Pancreas (tissue), 10 donors: ENCODE measurements at regions not wholly inside any gene's neighbourhood (a gene's known extent, or its start where the extent isn't known, plus 50 kb on each side); places are given as distances from the start of the nearest gene placed in this dataset.

ENCODE experiments used
- ATAC-seq, 4 donors: fragments of 200-7000 bp; cut with Tn5 transposase; one replicate each; pipeline versions ENCODE4 v1.8.0 to v1.9.1; 2020; ENCODE audit warnings: mild to moderate bottlenecking in 4 of 4, moderate library complexity in 4 of 4
- DNase-seq, 6 donors: peaks; one replicate each; pipeline ENCODE4 v3.0.0-alpha.2; 2020
- FAIRE-seq: peaks from 2 replicates; lab custom pipeline; 2012; peaks lifted over from hg19 to GRCh38; lab: Jason Lieb, UNC
- H3K27ac ChIP-seq, 4 donors: fragments of 200-600 bp; sonication (generic); 1 replicate in 3 of 4; 2 replicates in 1 of 4; pipeline versions ENCODE4 v1.5.0 to v1.8.0; 2020
- H3K27me3 ChIP-seq, 4 donors: fragments of 200-600 bp; one replicate each; pipeline ENCODE4 v1.8.0; 2021
- H3K36me3 ChIP-seq, 3 donors: fragments of 200-600 bp; sonication (generic) in 1 of 3; one replicate each; pipeline versions ENCODE4 v1.5.0 to v1.8.0; 2020 to 2021
- H3K4me1 ChIP-seq, 3 donors: fragments of 200-600 bp; one replicate each; pipeline ENCODE4 v1.8.0; 2021
- H3K4me3 ChIP-seq, 4 donors: fragments of 200-600 bp; sonication (generic) in 2 of 4; one replicate each; pipeline versions ENCODE4 v1.5.0 to v1.8.0; 2020 to 2021
- H3K9me3 ChIP-seq, 4 donors: fragments of 200-600 bp; one replicate each; pipeline ENCODE4 v1.8.0; 2021
- CTCF ChIP-seq, 4 donors: fragments of 200-600 bp; sonication (generic) in 3 of 4; IDR thresholded peaks; one replicate each; pipeline versions ENCODE4 v1.5.0 to v1.8.0; 2021; ENCODE audit warnings: antibody characterized with exemption in 4 of 4
- WGBS, 2 donors: extraction: QIAGEN DNeasy Blood & Tissue Kit; methylation state at CpG; one replicate each; pipeline ENCODE4 v1.1.7; 2013; 5-methylcytosine and 5-hydroxymethylcytosine counted together
- intact Hi-C, 3 donors: fragments of 100-400 bp; cut with DNase I; formaldehyde crosslinking; loops; one replicate each; pipeline versions ENCODE4 v1.11.1 to v1.14.2; 2022
- donor health status: healthy with polysubstance abuse.
- donor health status: DM: no; HTN: no; CAD: no; lungs with moderate emphysema.
- donor health status: DM: no; HTN: no; CAD: no.
- donor health status: control.
- donor health status: control.
- donor health status: Bipolar disorder and iron deficiency.
- donor health status: DM: yes; HTN: yes; CAD: no.
- donor health status: DM: no; HTN: no; CAD: no.
- donor health status: DM: no; HTN: no; CAD: no.
- donor health status: DM: yes; HTN: yes; CAD: no.

GRCh38 chr6:148027201-148027600 lies 315.4 kb upstream of the SASH1 start:
- 25 to 38% methylated on average over 1 of the region's 1 CpG for WGBS, 2 donors
- Histone ChIP-seq H3K36me3 (no peaks in the 10 kb centered on the region), H3K9me3 (no peaks in the 10 kb centered on the region), H3K27me3 (no peaks in the 10 kb centered on the region), H3K4me3 (no peak overlapping the region), H3K27ac (no peak overlapping the region), H3K4me1 (no peaks in the 10 kb centered on the region)
- intact Hi-C loops: no loop called here
- TF ChIP-seq CTCF (IDR thresholded peaks at IDR 0.05): no peak
- DNase-seq (no peak), FAIRE-seq (no peak), ATAC-seq (peak in 3 of 4 donors; percentile 37 to 86 (median 75))

- H3K27me3 ChIP-seq: peaks cover 0 to 3% (median 0%) of the 10 kb centered on the region in 4 donors
- H3K4me3 ChIP-seq: no peak overlapping the region
- intact Hi-C loops: no loop called here
- no peak overlapping the region for H3K27ac ChIP-seq
- 69 to 72% methylated on average over 7 of the region's 7 CpGs for WGBS, 2 donors
- no peaks in the 10 kb centered on the region for H3K36me3 ChIP-seq
- DNase-seq (no peak), ATAC-seq (no peak), FAIRE-seq (no peak)
- H3K9me3 ChIP-seq: no peaks in the 10 kb centered on the region
- TF ChIP-seq CTCF (IDR thresholded peaks at IDR 0.05): no peak
- no peaks in the 10 kb centered on the region for H3K4me1 ChIP-seq
Measured at GRCh38 chr6:148035806-148036390, 306.7 kb upstream of the SASH1 start.

- ATAC-seq (peak in 1 of 4 donors; percentile 57), DNase-seq (no peak), FAIRE-seq (no peak)
- peaks cover 0 to 3% (median 0%) of the 10 kb centered on the region in 4 donors for H3K27me3 ChIP-seq
- H3K4me3 ChIP-seq: no peak overlapping the region
- no peak overlapping the region for H3K27ac ChIP-seq
- H3K36me3 ChIP-seq: no peaks in the 10 kb centered on the region
- TF ChIP-seq CTCF (IDR thresholded peaks at IDR 0.05): no peak
- H3K9me3 ChIP-seq: no peaks in the 10 kb centered on the region
- no peaks in the 10 kb centered on the region for H3K4me1 ChIP-seq
- intact Hi-C loops: no loop called here
- WGBS, 2 donors: 77 to 79% methylated on average over 3 of the region's 3 CpGs
Measured at GRCh38 chr6:148037496-148037895, 305.1 kb upstream of the SASH1 start.

- Histone ChIP-seq H3K27me3 (no peaks in the 10 kb centered on the region), H3K4me3 (no peak overlapping the region), H3K36me3 (no peaks in the 10 kb centered on the region), H3K27ac (no peak overlapping the region), H3K9me3 (no peaks in the 10 kb centered on the region), H3K4me1 (no peaks in the 10 kb centered on the region)
- DNase-seq (no peak), ATAC-seq (no peak), FAIRE-seq (no peak)
- no peak for TF ChIP-seq CTCF (IDR thresholded peaks at IDR 0.05)
- intact Hi-C loops: no loop called here
- 74 to 84% methylated on average over 4 of the region's 4 CpGs for WGBS, 2 donors
Measured at GRCh38 chr6:148041546-148041945, 301.1 kb upstream of the SASH1 start.

- Histone ChIP-seq H3K4me3 (no peak overlapping the region), H3K27ac (no peak overlapping the region), H3K27me3 (no peaks in the 10 kb centered on the region), H3K4me1 (no peaks in the 10 kb centered on the region), H3K9me3 (no peaks in the 10 kb centered on the region), H3K36me3 (no peaks in the 10 kb centered on the region)
- intact Hi-C loops: no loop called here
- FAIRE-seq (no peak), DNase-seq (no peak), ATAC-seq (no peak)
- WGBS, 2 donors: 20 to 39% methylated on average over 1 of the region's 1 CpG
- no peak for TF ChIP-seq CTCF (IDR thresholded peaks at IDR 0.05)
Measured at GRCh38 chr6:148042536-148042935, 300.1 kb upstream of the SASH1 start.
